HEK293 (cell line): ENCODE measurements at regions not wholly inside any gene's neighbourhood (a gene's known extent, or its start where the extent isn't known, plus 50 kb on each side); places are given as distances from the start of the nearest gene placed in this dataset.

Source experiments
- CTCF ChIA-PET: fragments of 350-600 bp; formaldehyde crosslinking; extraction: SDS; loops from one replicate; lab custom pipeline; 2021; ENCODE audit warnings: antibody characterized with exemption; lab: Yijun Ruan, JAX
- POLR2A ChIA-PET: fragments of 300-600 bp; formaldehyde crosslinking; extraction: SDS; loops from one replicate; lab custom pipeline; 2020; ENCODE audit warnings: antibody characterized with exemption, inconsistent platforms; lab: Yijun Ruan, JAX
- H3K27ac ChIP-seq: fragments of 200-500 bp; sonication (Bioruptor generic); 2 replicates; pipeline ENCODE4 v1.5.1; 2014; ENCODE audit warnings: low read depth, low read length, control low read depth, inconsistent platforms; ENCODE audit errors: extremely low read depth
- H3K36me3 ChIP-seq, 2 experiments: fragments of 200-500 bp in 1 of 2; sonication (Bioruptor generic) in 1 of 2; 1 replicate in 1 of 2; 2 replicates in 1 of 2; pipeline ENCODE4 v1.5.1; 2014 to 2017; ENCODE audit warnings: inconsistent platforms in 2 of 2, low read length in 2 of 2; ENCODE audit not compliant: control insufficient read depth in 2 of 2, insufficient read depth in 1 of 2
- H3K4me1 ChIP-seq: fragments of 200-500 bp; sonication (Bioruptor generic); 2 replicates; pipeline ENCODE4 v1.5.1; 2014; ENCODE audit warnings: mild to moderate bottlenecking, low read length, inconsistent platforms; ENCODE audit not compliant: control insufficient read depth, insufficient read depth
- H3K4me3 ChIP-seq: 2 replicates; pipeline ENCODE4 v1.5.1; 2011; ENCODE audit warnings: low read depth, mild to moderate bottlenecking, control low read depth, low read length, moderate library complexity
- H3K9me3 ChIP-seq: fragments of 200-500 bp; sonication (Bioruptor generic); 2 replicates; pipeline ENCODE4 v1.5.1; 2014; ENCODE audit warnings: low read depth, low read length, inconsistent platforms; ENCODE audit not compliant: control insufficient read depth, insufficient read depth
- HOXC10 ChIP-seq: sonication (generic); formaldehyde crosslinking; IDR thresholded peaks from 2 replicates; pipeline ENCODE4 v1.8.1; 2023; ENCODE audit warnings: mild to moderate bottlenecking, missing genetic modification reagents
- KLF16 ChIP-seq: fragments of 450-650 bp; formaldehyde crosslinking; IDR thresholded peaks from 2 replicates; pipeline ENCODE4 v1.5.1; 2017; ENCODE audit warnings: missing biosample characterization, missing genetic modification characterization
- MEIS1 ChIP-seq: sonication (generic); formaldehyde crosslinking; IDR thresholded peaks from 2 replicates; pipeline ENCODE4 v1.8.1; 2022; ENCODE audit warnings: missing genetic modification reagents, mild to moderate bottlenecking, borderline replicate concordance
- PATZ1 ChIP-seq: fragments of 450-650 bp; formaldehyde crosslinking; IDR thresholded peaks from 2 replicates; pipeline ENCODE4 v1.5.1; 2016; ENCODE audit warnings: missing biosample characterization, missing genetic modification characterization
- PRDM1 ChIP-seq: fragments of 450-650 bp; formaldehyde crosslinking; IDR thresholded peaks from 2 replicates; pipeline ENCODE4; 2016; ENCODE audit warnings: missing biosample characterization, missing genetic modification characterization
- REST ChIP-seq: fragments of 450-650 bp; formaldehyde crosslinking; IDR thresholded peaks from 2 replicates; pipeline ENCODE4 v1.5.1; 2016; ENCODE audit warnings: missing biosample characterization, missing genetic modification characterization
- YY2 ChIP-seq: fragments of 450-650 bp; formaldehyde crosslinking; IDR thresholded peaks from 2 replicates; pipeline ENCODE4 v1.5.1; 2016; ENCODE audit warnings: missing biosample characterization, missing genetic modification characterization
- ZBTB44 ChIP-seq: fragments of 450-650 bp; IDR thresholded peaks from 2 replicates; pipeline ENCODE4 v1.5.1; 2018; ENCODE audit warnings: missing biosample characterization, mild to moderate bottlenecking, missing genetic modification characterization
- ZEB2 ChIP-seq: fragments of 450-650 bp; formaldehyde crosslinking; IDR thresholded peaks from 2 replicates; pipeline ENCODE4 v1.5.1; 2016; ENCODE audit warnings: missing biosample characterization, missing genetic modification characterization
- ZFP41 ChIP-seq: fragments of 450-650 bp; formaldehyde crosslinking; IDR thresholded peaks from 2 replicates; pipeline ENCODE4 v1.5.1; 2016; ENCODE audit warnings: missing biosample characterization, missing genetic modification characterization, borderline replicate concordance
- ZNF114 ChIP-seq: fragments of 450-650 bp; formaldehyde crosslinking; IDR thresholded peaks from 2 replicates; pipeline ENCODE4 v1.5.0; 2017; ENCODE audit warnings: missing biosample characterization, missing genetic modification characterization
- ZNF354C ChIP-seq: fragments of 450-650 bp; formaldehyde crosslinking; IDR thresholded peaks from 2 replicates; pipeline ENCODE4 v1.5.1; 2016; ENCODE audit warnings: missing biosample characterization, missing genetic modification characterization, low read depth, borderline replicate concordance
- ZNF501 ChIP-seq: fragments of 450-650 bp; formaldehyde crosslinking; IDR thresholded peaks from 2 replicates; pipeline ENCODE4 v1.5.1; 2016; ENCODE audit warnings: missing biosample characterization, missing genetic modification characterization
- ZNF521 ChIP-seq: fragments of 450-650 bp; formaldehyde crosslinking; IDR thresholded peaks from 2 replicates; pipeline ENCODE4 v1.5.1; 2017; ENCODE audit warnings: missing biosample characterization, mild to moderate bottlenecking, missing genetic modification characterization
- ZNF558 ChIP-seq: fragments of 450-650 bp; formaldehyde crosslinking; IDR thresholded peaks from 2 replicates; pipeline ENCODE4 v1.5.1; 2016; ENCODE audit warnings: missing biosample characterization, missing genetic modification characterization
- ZNF76 ChIP-seq: fragments of 450-650 bp; formaldehyde crosslinking; IDR thresholded peaks from 2 replicates; pipeline ENCODE4; 2016; ENCODE audit warnings: low read depth, missing biosample characterization, missing genetic modification characterization, borderline replicate concordance
- ZNF776 ChIP-seq: fragments of 450-650 bp; formaldehyde crosslinking; IDR thresholded peaks from 2 replicates; pipeline ENCODE4 v1.5.0; 2017; ENCODE audit warnings: missing biosample characterization, missing genetic modification characterization, borderline replicate concordance
- ZNF777 ChIP-seq: fragments of 450-650 bp; formaldehyde crosslinking; IDR thresholded peaks from 2 replicates; pipeline ENCODE4 v1.5.1; 2017; ENCODE audit warnings: missing biosample characterization, missing genetic modification characterization, borderline replicate concordance
- TF ChIP-seq, protein P1 (sequence below): fragments of 450-650 bp; formaldehyde crosslinking; IDR thresholded peaks from 2 replicates; pipeline ENCODE4 v1.5.1; 2016; ENCODE audit warnings: missing biosample characterization, missing genetic modification characterization, borderline replicate concordance

GRCh38 chr5:86447362-86447761 is 170.4 kb upstream of the COX7C start:
- POLR2A ChIA-PET: no interaction called here
- no peak overlapping the region for H3K4me3 ChIP-seq
- H3K27ac ChIP-seq: no peak overlapping the region
- no peaks in the 10 kb centered on the region for H3K9me3 ChIP-seq
- TF ChIP-seq ZNF521: no peak
- TF ChIP-seq REST: no peak
- no peak for TF ChIP-seq ZFP41 (tag by site-specific recombination)
- no peak for TF ChIP-seq ZNF776 (tag by site-specific recombination)
- TF ChIP-seq YY2: no peak
- TF ChIP-seq HOXC10 (CRISPR knock-in tag): no peak
- no peak for TF ChIP-seq ZEB2
- no peak for TF ChIP-seq PRDM1 (tag by site-specific recombination)
- no peak for TF ChIP-seq ZNF114 (tag by site-specific recombination)
- TF ChIP-seq ZNF777 (tag by site-specific recombination): no peak
- TF ChIP-seq ZBTB44 (tag by site-specific recombination): no peak
- TF ChIP-seq ZNF76 (tag by site-specific recombination): no peak
- no peak for TF ChIP-seq KLF16
- TF ChIP-seq, protein P1, sequence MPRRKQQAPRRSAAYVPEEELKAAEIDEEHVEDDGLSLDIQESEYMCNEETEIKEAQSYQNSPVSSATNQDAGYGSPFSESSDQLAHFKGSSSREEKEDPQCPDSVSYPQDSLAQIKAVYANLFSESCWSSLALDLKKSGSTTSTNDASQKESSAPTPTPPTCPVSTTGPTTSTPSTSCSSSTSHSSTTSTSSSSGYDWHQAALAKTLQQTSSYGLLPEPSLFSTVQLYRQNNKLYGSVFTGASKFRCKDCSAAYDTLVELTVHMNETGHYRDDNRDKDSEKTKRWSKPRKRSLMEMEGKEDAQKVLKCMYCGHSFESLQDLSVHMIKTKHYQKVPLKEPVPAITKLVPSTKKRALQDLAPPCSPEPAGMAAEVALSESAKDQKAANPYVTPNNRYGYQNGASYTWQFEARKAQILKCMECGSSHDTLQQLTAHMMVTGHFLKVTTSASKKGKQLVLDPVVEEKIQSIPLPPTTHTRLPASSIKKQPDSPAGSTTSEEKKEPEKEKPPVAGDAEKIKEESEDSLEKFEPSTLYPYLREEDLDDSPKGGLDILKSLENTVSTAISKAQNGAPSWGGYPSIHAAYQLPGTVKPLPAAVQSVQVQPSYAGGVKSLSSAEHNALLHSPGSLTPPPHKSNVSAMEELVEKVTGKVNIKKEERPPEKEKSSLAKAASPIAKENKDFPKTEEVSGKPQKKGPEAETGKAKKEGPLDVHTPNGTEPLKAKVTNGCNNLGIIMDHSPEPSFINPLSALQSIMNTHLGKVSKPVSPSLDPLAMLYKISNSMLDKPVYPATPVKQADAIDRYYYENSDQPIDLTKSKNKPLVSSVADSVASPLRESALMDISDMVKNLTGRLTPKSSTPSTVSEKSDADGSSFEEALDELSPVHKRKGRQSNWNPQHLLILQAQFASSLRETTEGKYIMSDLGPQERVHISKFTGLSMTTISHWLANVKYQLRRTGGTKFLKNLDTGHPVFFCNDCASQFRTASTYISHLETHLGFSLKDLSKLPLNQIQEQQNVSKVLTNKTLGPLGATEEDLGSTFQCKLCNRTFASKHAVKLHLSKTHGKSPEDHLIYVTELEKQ: no peak
- TF ChIP-seq ZNF501 (tag by site-specific recombination): no peak
- TF ChIP-seq ZNF354C: no peak
- TF ChIP-seq, all 188 proteins: peak for 0
- H3K36me3 ChIP-seq: no peaks in the 10 kb centered on the region
- CTCF ChIA-PET: interaction anchor here (0.7 kb wide), 1 partner anchor 400 kb away, joined by 4 read pairs; no protein-coding TSS in a partner anchor
- H3K4me1 ChIP-seq: no peaks in the 10 kb centered on the region

DNA sequence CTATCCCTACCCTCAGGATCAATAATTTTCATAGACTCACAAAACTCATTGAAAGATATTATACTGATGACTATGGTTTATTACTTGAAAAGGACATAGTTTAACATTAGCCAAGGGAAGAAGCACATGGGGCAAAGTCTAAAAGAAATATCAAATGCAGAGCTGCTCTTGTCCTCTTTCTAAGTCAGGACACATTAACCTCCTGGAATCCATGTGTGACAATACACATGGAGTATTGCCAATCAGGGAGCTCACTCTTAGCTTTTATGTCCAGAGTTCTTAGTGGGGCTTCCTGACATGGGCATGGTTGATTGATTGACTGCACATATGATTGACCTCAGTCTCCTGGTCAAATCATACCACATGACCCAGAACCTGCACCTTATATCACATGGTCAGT is 165.5 kb upstream of the COX7C start:
- Histone ChIP-seq H3K4me3 (no peak overlapping the region), H3K27ac (no peak overlapping the region), H3K4me1 (no peaks in the 10 kb centered on the region), H3K36me3 (no peaks in the 10 kb centered on the region), H3K9me3 (no peaks in the 10 kb centered on the region)
- CTCF ChIA-PET: no interaction called here
- TF ChIP-seq ZNF558 (tag by site-specific recombination): no peak
- TF ChIP-seq ZNF501 (tag by site-specific recombination): no peak
- TF ChIP-seq PATZ1: no peak
- no peak for TF ChIP-seq MEIS1 (CRISPR knock-in tag)
- POLR2A ChIA-PET: no interaction called here
